PC-9 (cell line): ENCODE measurements at regions not wholly inside any gene's neighbourhood (a gene's known extent, or its start where the extent isn't known, plus 50 kb on each side); places are given as distances from the start of the nearest gene placed in this dataset.

Source experiments
- BruUV-seq: library from RNA; stranded (reverse); fragments of 400-500 nt; replicated peaks from 2 replicates; lab custom pipeline; 2021; lab: Mats Ljungman, UMichigan
- CTCF ChIA-PET: fragments of 300-600 bp; sonication (Branson Sonifier 250); formaldehyde crosslinking; loops from one replicate; lab custom pipeline; 2022; ENCODE audit warnings: antibody characterized with exemption; lab: Charles Lee
- POLR2A ChIA-PET: fragments of 300-600 bp; sonication (Branson Sonifier 250); formaldehyde crosslinking; loops from one replicate; lab custom pipeline; 2022; ENCODE audit warnings: antibody characterized with exemption; ENCODE audit not compliant: unreplicated experiment; lab: Charles Lee
- DNase-seq, 2 experiments: peaks; one replicate each; pipeline versions ENCODE4 v3.0.0 to v3.0.0-alpha.2; 2015 to 2022; ENCODE audit warnings: mixed read lengths in 1 of 2
- H2AFZ ChIP-seq: fragments of 200-600 bp; sonication (generic); 2 replicates; pipeline ENCODE4 v1.8.1; 2017; ENCODE audit warnings: antibody characterized with exemption
- H3F3A ChIP-seq: fragments of 200-600 bp; sonication (generic); 2 replicates; pipeline ENCODE4 v1.8.1; 2017; ENCODE audit warnings: antibody characterized with exemption, mild to moderate bottlenecking, low read depth; ENCODE audit not compliant: insufficient read depth
- H3K27ac ChIP-seq: fragments of 200-600 bp; sonication (generic); 2 replicates; pipeline ENCODE4 v1.6.1; 2016; ENCODE audit warnings: mixed run types
- H3K27me3 ChIP-seq: fragments of 200-600 bp; sonication (generic); 2 replicates; pipeline ENCODE4 v1.6.1; 2016; ENCODE audit warnings: low read depth, mixed run types; ENCODE audit not compliant: insufficient read depth
- H3K36me3 ChIP-seq: fragments of 200-600 bp; sonication (generic); 2 replicates; pipeline ENCODE4 v1.6.1; 2016; ENCODE audit warnings: low read depth, mixed run types
- H3K4me1 ChIP-seq: fragments of 200-600 bp; sonication (generic); replicated peaks from 2 replicates; pipeline ENCODE4 v1.6.1; 2016; ENCODE audit warnings: mixed run types; ENCODE audit not compliant: insufficient read depth
- H3K4me2 ChIP-seq: fragments of 200-600 bp; sonication (generic); 2 replicates; pipeline ENCODE4 v1.6.1; 2017; ENCODE audit warnings: mixed run types
- H3K4me3 ChIP-seq: fragments of 200-600 bp; sonication (generic); 2 replicates; pipeline ENCODE4 v1.6.1; 2016; ENCODE audit warnings: mixed run types
- H3K79me2 ChIP-seq: fragments of 200-600 bp; sonication (generic); 2 replicates; pipeline ENCODE4 v1.6.1; 2017; ENCODE audit warnings: low read depth, mixed run types
- H3K9me2 ChIP-seq: fragments of 200-600 bp; sonication (generic); 2 replicates; pipeline ENCODE4 v1.8.1; 2017; ENCODE audit warnings: mild to moderate bottlenecking; ENCODE audit not compliant: insufficient read depth
- H3K9me3 ChIP-seq: fragments of 200-600 bp; sonication (generic); 2 replicates; pipeline ENCODE4 v1.8.1; 2016; ENCODE audit warnings: low read depth; ENCODE audit not compliant: insufficient read depth
- H4K20me1 ChIP-seq: fragments of 200-600 bp; sonication (generic); 2 replicates; pipeline ENCODE4 v1.8.1; 2017; ENCODE audit not compliant: insufficient read depth
- EZH2 ChIP-seq: fragments of 200-600 bp; sonication (generic); IDR thresholded peaks from 2 replicates; pipeline ENCODE4 v1.8.0; 2017; ENCODE audit warnings: antibody characterized with exemption, low read depth
- intact Hi-C: fragments of 100-400 bp; cut with micrococcal nuclease; formaldehyde crosslinking; loops from one replicate; pipeline ENCODE4 v1.10.0; 2022; ENCODE audit not compliant: unreplicated experiment
- TF ChIP-seq, protein P1 (sequence below): fragments of 200-600 bp; sonication (generic); conservative IDR thresholded peaks from 2 replicates; pipeline ENCODE4 v1.6.1; 2017; ENCODE audit warnings: mixed run types, antibody characterized with exemption, mild to moderate bottlenecking, moderate library complexity

DNA sequence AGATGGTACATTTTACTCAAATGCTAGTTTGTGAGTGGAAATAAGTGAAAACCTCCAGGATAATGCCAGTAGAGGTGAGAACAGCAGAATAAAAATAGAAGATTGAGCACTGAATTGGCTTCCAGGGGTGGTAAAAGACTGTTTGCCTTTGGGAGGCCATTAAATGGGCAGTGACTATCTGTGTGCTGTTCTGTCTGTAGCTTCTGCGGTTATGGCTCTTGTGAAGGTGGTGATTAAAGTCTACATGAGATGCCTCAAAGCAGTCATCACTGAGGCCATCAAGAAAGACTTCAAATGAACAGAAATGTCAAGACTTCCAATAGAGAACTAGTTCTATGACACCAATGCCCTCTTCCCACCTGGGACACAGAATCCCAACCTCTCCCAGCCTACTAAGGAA, 108.8 kb downstream of the EFHB start:
- intact Hi-C loops = no loop called here
- Histone ChIP-seq H3F3A (no peaks in the 10 kb centered on the region), H3K27ac (no peak overlapping the region), H4K20me1 (no peaks in the 10 kb centered on the region), H2AFZ (no peak overlapping the region), H3K4me1 (no peaks in the 10 kb centered on the region), H3K79me2 (no peaks in the 10 kb centered on the region), H3K4me3 (no peak overlapping the region), H3K9me3 (no peaks in the 10 kb centered on the region), H3K27me3 (no peaks in the 10 kb centered on the region), H3K9me2 (no peaks in the 10 kb centered on the region), H3K36me3 (no peaks in the 10 kb centered on the region), H3K4me2 (no peak overlapping the region)
- DNase-seq = no peak
- ChIA-PET POLR2A (no interaction called here), CTCF (no interaction called here)
- no peak for TF ChIP-seq EZH2
- TF ChIP-seq, protein P1, sequence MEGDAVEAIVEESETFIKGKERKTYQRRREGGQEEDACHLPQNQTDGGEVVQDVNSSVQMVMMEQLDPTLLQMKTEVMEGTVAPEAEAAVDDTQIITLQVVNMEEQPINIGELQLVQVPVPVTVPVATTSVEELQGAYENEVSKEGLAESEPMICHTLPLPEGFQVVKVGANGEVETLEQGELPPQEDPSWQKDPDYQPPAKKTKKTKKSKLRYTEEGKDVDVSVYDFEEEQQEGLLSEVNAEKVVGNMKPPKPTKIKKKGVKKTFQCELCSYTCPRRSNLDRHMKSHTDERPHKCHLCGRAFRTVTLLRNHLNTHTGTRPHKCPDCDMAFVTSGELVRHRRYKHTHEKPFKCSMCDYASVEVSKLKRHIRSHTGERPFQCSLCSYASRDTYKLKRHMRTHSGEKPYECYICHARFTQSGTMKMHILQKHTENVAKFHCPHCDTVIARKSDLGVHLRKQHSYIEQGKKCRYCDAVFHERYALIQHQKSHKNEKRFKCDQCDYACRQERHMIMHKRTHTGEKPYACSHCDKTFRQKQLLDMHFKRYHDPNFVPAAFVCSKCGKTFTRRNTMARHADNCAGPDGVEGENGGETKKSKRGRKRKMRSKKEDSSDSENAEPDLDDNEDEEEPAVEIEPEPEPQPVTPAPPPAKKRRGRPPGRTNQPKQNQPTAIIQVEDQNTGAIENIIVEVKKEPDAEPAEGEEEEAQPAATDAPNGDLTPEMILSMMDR = no peak
- no TSS peak for BruUV-seq

DNA sequence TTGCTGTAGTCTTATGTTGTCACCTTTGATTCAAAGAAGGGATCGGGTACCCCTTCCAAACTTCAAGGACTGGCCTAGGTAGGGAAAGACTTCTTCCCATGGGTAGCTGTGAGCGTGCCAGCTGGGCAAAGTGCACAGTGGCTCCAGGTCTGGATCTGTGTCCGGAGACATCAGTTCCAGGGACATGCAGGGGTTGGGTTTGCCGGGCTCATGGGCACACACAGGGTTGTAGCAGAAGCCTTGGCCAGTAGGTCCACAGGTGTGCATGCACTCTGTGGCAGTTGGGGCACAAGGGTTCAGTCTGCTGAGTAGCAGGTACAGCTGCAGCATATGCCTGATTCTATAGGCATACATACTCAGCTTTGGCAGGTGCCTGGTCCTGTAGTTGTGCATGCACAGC, 111.2 kb downstream of the EFHB start:
- no TSS peak for BruUV-seq
- intact Hi-C loops = no loop called here
- Histone ChIP-seq H3K27me3 (no peaks in the 10 kb centered on the region), H3K4me1 (no peaks in the 10 kb centered on the region), H2AFZ (no peak overlapping the region), H3K4me2 (no peak overlapping the region), H3K4me3 (no peak overlapping the region), H3K9me3 (no peaks in the 10 kb centered on the region), H3K36me3 (no peaks in the 10 kb centered on the region), H3K27ac (no peak overlapping the region), H3F3A (no peaks in the 10 kb centered on the region), H3K79me2 (no peaks in the 10 kb centered on the region), H4K20me1 (no peaks in the 10 kb centered on the region), H3K9me2 (no peaks in the 10 kb centered on the region)
- ChIA-PET POLR2A (no interaction called here), CTCF (no interaction called here)
- TF ChIP-seq, protein P1 = no peak
- no peak for TF ChIP-seq EZH2
- DNase-seq = no peak

DNA sequence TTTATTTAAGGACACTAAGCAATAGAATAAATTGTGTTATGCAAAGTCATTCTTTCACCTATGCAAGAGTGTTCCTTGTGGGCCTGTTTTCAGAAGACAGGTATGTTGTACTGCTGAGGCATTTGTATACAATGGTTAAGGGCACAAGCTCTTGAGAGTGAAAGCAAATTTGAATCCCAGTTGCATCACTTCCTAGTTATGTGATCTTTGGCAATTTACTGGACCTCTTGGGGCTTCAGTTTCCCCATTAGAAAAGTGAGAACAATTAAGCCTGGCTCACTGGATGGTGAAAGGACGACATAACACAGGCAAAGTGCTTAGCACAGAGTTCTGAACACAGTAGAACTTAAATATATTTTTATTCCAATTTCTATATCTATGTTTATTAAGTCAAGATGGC, 117.4 kb downstream of the EFHB start:
- Histone ChIP-seq H3K9me2 (no peaks in the 10 kb centered on the region), H3F3A (no peaks in the 10 kb centered on the region), H3K27me3 (no peaks in the 10 kb centered on the region), H3K4me1 (no peaks in the 10 kb centered on the region), H3K4me2 (no peak overlapping the region), H4K20me1 (no peaks in the 10 kb centered on the region), H3K9me3 (no peaks in the 10 kb centered on the region), H3K79me2 (no peaks in the 10 kb centered on the region), H3K4me3 (no peak overlapping the region), H3K27ac (no peak overlapping the region), H3K36me3 (no peaks in the 10 kb centered on the region), H2AFZ (0 out of 2 replicates have a peak overlapping the region, but pooled peaks have one; percentile 59)
- ChIA-PET CTCF (interaction anchor here (0.7 kb wide), 1 partner anchor 1805 kb away, joined by 3 read pairs; no protein-coding TSS in a partner anchor), POLR2A (no interaction called here)
- TF ChIP-seq, protein P1 = no peak
- TF ChIP-seq EZH2 = no peak
- no peak for DNase-seq
- intact Hi-C loops = no loop called here
- no TSS peak for BruUV-seq
